Activated CD4-positive, alpha-beta T cell treated with anti-CD3 and anti-CD28 coated beads, Interleukin-2, Interleukin-4, amounts not matched to agents 100 ng/mL and 50 ng/mL, durations not matched to agents 16 hours and 8 hours (primary cell): ENCODE measurements at regions not wholly inside any gene's neighbourhood (a gene's known extent, or its start where the extent isn't known, plus 50 kb on each side); places are given as distances from the start of the nearest gene placed in this dataset.
"Not testable (repeated sequence)": the region's sequence is repeated elsewhere in the genome, so short reads cannot be mapped to it uniquely, and the experiment has no call there.

Experiments
- DNase-seq: peaks from one replicate; pipeline ENCODE4 v3.0.0-alpha.2; 2020; ENCODE audit warnings: low spot score

- DNase-seq = no peak
Observed at GRCh38 chr2:115904516-115904915, 1462.1 kb downstream of the DPP10 start.

- DNase-seq = no peak
Observed at GRCh38 chr2:115908731-115909130, 1466.3 kb downstream of the DPP10 start.

- no peak for DNase-seq
Observed at GRCh38 chr2:115910270-115910669, 1467.8 kb downstream of the DPP10 start.

GRCh38 chr2:115913921-115914320 is 1471.5 kb downstream of the DPP10 start:
- no peak for DNase-seq

GRCh38 chr2:115921541-115921940 is 1479.1 kb downstream of the DPP10 start:
- DNase-seq = no peak

GRCh38 chr2:115939902-115940301 is 1497.5 kb downstream of the DPP10 start:
- DNase-seq = no peak

GRCh38 chr2:115942800-115943199 is 1500.4 kb downstream of the DPP10 start:
- DNase-seq = no peak

- no peak for DNase-seq
Observed at GRCh38 chr2:115946341-115946740, 1503.9 kb downstream of the DPP10 start.

GRCh38 chr2:115946891-115947290 is 1504.5 kb downstream of the DPP10 start:
- DNase-seq = no peak

GRCh38 chr2:115976916-115977315 is 1534.5 kb downstream of the DPP10 start:
- no peak for DNase-seq

GRCh38 chr2:115999039-115999438 is 1556.6 kb downstream of the DPP10 start:
- DNase-seq = no peak

- no peak for DNase-seq
Observed at GRCh38 chr2:116023026-116023425, 1580.6 kb downstream of the DPP10 start.

- DNase-seq = not testable (repeated sequence)
Observed at GRCh38 chr2:116038758-116039157, 1596.3 kb downstream of the DPP10 start.

GRCh38 chr2:116042530-116042929 is 1600.1 kb downstream of the DPP10 start:
- no peak for DNase-seq

- DNase-seq = no peak
Observed at GRCh38 chr2:116057538-116057937, 1615.1 kb downstream of the DPP10 start.

- no peak for DNase-seq
Observed at GRCh38 chr2:116061023-116061422, 1618.6 kb downstream of the DPP10 start.

GRCh38 chr2:116073731-116074130 is 1631.3 kb downstream of the DPP10 start:
- no peak for DNase-seq

GRCh38 chr2:116074161-116074560 is 1631.7 kb downstream of the DPP10 start:
- DNase-seq = no peak

GRCh38 chr2:116088236-116088635 is 1645.8 kb downstream of the DPP10 start:
- DNase-seq = no peak

GRCh38 chr2:116094196-116094595 is 1651.8 kb downstream of the DPP10 start:
- DNase-seq = no peak

GRCh38 chr2:116095636-116096035 is 1653.2 kb downstream of the DPP10 start:
- no peak for DNase-seq

GRCh38 chr2:116098049-116098448 is 1655.6 kb downstream of the DPP10 start:
- no peak for DNase-seq

GRCh38 chr2:116109471-116109870 is 1667.0 kb downstream of the DPP10 start:
- no peak for DNase-seq

GRCh38 chr2:116117845-116118244 is 1675.4 kb downstream of the DPP10 start:
- DNase-seq = no peak

GRCh38 chr2:116132833-116133232 is 1681.7 kb upstream of the DDX18 start:
- no peak for DNase-seq
